ENCODE measurements at regions not wholly inside any gene's neighbourhood (a gene's known extent, or its start where the extent isn't known, plus 50 kb on each side); places are given as distances from the start of the nearest gene placed in this dataset.
"Not testable (repeated sequence)": the region's sequence is repeated elsewhere in the genome, so short reads cannot be mapped to it uniquely, and the experiment has no call there.

- DNase-seq (ENCODE audit: low spot score in 2 of 2), result no peak
- Mint-ChIP-seq H3K36me3 (no peaks in the 10 kb centered on the region), H3K27ac (no peak overlapping the region), H3K9me3 (no peaks in the 10 kb centered on the region), H3K4me1 (peaks cover 4% of the 10 kb centered on the region), H3K4me3 (no peak overlapping the region), H3K27me3 (peaks cover 10% of the 10 kb centered on the region)
- no peak for ATAC-seq (ENCODE audit: low read depth)
Observed at GRCh38 chr17:62134397-62134796, 69.3 kb upstream of the MED13 start.

DNA sequence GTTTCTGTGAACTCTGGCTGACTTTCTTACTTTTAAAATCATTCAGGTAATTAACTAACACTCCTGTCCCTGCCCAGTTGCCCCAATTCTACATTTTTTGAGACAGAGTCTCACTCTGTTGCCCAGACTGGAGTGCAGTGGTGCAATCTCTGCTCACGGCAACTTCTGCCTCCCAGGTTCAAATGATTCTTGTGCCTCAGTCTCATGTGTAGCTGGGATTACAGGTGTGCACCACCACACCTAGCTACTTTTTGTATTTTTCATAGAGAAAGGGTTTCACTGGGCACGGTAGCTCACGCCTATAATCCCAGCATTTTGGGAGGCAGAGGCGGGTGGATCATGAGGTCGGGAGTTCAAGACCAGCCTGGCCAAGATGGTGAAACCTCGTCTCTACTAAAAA is 66.2 kb upstream of the MED13 start:
- not testable (repeated sequence) for ATAC-seq (ENCODE audit: low read depth); H3K27ac Mint-ChIP-seq; H3K9me3 Mint-ChIP-seq; DNase-seq (ENCODE audit: low spot score in 2 of 2); H3K4me1 Mint-ChIP-seq; H3K27me3 Mint-ChIP-seq; H3K36me3 Mint-ChIP-seq; H3K4me3 Mint-ChIP-seq

- DNase-seq (ENCODE audit: low spot score in 2 of 2) (no peak), ATAC-seq (ENCODE audit: low read depth) (no peak)
- no peaks in the 10 kb centered on the region for H3K36me3 Mint-ChIP-seq
- no peaks in the 10 kb centered on the region for H3K9me3 Mint-ChIP-seq
- no peak overlapping the region for H3K27ac Mint-ChIP-seq
- H3K4me1 Mint-ChIP-seq, result no peaks in the 10 kb centered on the region
- no peak overlapping the region for H3K4me3 Mint-ChIP-seq
- H3K27me3 Mint-ChIP-seq, result peaks cover 4% of the 10 kb centered on the region
Observed at GRCh38 chr17:62130739-62131138, 65.7 kb upstream of the MED13 start.

DNA sequence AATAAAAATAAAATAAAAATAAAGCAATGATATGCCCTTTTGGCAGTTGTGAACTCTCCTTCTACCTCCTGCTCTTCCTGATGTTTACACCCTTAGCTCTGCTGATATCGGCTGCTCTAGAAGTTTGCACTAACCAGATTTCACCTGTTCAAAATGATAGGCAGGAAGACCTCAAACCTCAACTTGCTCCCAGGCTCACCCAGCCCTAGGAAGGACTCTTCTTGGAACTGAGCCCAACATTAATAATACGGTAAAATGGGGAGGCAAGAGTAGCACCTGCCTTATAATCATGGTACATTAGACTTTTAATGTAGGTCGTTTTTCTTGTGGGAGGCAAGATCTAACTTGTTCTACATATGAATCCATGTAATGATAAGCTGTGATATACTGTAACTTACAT is 61.2 kb upstream of the MED13 start:
- Mint-ChIP-seq H3K36me3 (no peaks in the 10 kb centered on the region), H3K4me3 (no peak overlapping the region), H3K9me3 (peaks cover 3% of the 10 kb centered on the region), H3K4me1 (no peaks in the 10 kb centered on the region), H3K27ac (no peak overlapping the region), H3K27me3 (peaks cover 14% of the 10 kb centered on the region)
- DNase-seq (ENCODE audit: low spot score in 2 of 2) (no peak), ATAC-seq (ENCODE audit: low read depth) (no peak)

- no peak overlapping the region for H3K27ac Mint-ChIP-seq
- H3K4me3 Mint-ChIP-seq, result no peak overlapping the region
- no peaks in the 10 kb centered on the region for H3K4me1 Mint-ChIP-seq
- DNase-seq (ENCODE audit: low spot score in 2 of 2), result no peak
- no peak for ATAC-seq (ENCODE audit: low read depth)
- peaks cover 3% of the 10 kb centered on the region for H3K9me3 Mint-ChIP-seq
- H3K36me3 Mint-ChIP-seq, result no peaks in the 10 kb centered on the region
- H3K27me3 Mint-ChIP-seq, result peaks cover 14% of the 10 kb centered on the region
Observed at GRCh38 chr17:62125307-62125706, 60.2 kb upstream of the MED13 start.

DNA sequence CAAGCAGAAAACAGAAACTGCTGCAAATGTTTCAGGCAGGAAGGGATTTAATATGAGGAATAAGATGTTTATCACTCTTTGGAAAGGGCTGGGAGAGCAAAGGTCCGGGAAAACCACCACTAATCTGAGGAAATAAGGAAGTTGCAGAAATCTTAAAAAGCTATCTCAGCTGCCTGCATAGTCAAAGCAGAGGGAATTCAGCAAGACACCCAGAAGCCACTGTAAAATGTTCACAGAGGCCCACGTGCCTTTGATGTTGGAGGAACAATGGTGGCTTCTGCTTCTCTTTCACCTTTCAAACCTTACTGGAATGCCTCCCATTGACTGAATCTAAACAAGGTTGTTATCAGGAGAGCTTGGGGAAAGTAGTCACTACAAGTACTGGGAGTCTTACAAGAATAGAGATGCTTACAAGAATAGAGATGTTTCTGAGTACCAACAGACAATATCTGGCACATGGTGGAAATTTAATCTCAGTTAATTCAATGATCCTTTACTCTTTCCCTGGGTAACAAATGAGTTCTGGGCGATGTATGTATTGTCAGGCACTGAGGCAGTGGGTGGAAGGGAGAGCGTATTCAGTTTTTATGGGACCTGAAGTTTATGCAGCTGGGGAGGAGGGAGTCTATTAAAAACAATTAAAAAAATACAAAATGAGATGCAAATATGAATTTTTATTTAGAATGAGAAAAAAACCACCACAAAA is 56.1 kb upstream of the MED13 start:
- Mint-ChIP-seq H3K4me3 (no peak overlapping the region), H3K9me3 (peaks cover 3% of the 10 kb centered on the region), H3K4me1 (peaks cover 3% of the 10 kb centered on the region), H3K27me3 (peaks cover 12% of the 10 kb centered on the region), H3K36me3 (no peaks in the 10 kb centered on the region), H3K27ac (no peak overlapping the region)
- ATAC-seq (ENCODE audit: low read depth) (no peak), DNase-seq (ENCODE audit: low spot score in 2 of 2) (no peak)

DNA sequence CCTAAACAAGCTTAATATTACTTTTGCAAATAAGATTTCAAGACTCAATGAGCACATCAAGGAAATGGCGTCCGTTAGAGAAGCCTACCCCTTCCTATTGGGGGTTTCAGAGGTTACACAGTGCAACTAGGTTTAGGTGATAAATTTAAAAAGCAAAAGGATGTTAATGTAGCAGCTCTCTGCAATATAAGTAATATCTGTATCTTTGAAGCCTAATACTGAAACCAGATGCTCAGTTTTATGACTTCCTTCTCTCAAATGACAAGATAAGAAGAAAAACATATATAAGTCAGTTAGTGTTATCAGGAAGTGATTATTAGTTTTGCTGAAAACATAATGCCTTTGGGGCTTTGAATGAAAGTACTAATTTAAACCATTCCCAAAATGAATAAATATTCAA is 54.3 kb upstream of the MED13 start:
- H3K4me1 Mint-ChIP-seq, result peaks cover 3% of the 10 kb centered on the region
- H3K9me3 Mint-ChIP-seq, result peaks cover 3% of the 10 kb centered on the region
- DNase-seq (ENCODE audit: low spot score in 2 of 2) (no peak), ATAC-seq (ENCODE audit: low read depth) (no peak)
- H3K4me3 Mint-ChIP-seq, result no peak overlapping the region
- no peak overlapping the region for H3K27ac Mint-ChIP-seq
- H3K36me3 Mint-ChIP-seq, result no peaks in the 10 kb centered on the region
- peaks cover 6% of the 10 kb centered on the region for H3K27me3 Mint-ChIP-seq
